ENCODE measurements at regions not wholly inside any gene's neighbourhood (a gene's known extent, or its start where the extent isn't known, plus 50 kb on each side); places are given as distances from the start of the nearest gene placed in this dataset.

- TF ChIP-seq CTCF (IDR thresholded peaks at IDR 0.05 in 2 of 3, conservative IDR thresholded peaks at IDR 0.05 in 1 of 3; ENCODE audit: control insufficient read depth in 2 of 3, extremely low read depth in 1 of 3, insufficient read depth in 1 of 3, low read depth in 3 of 3, low read length in 3 of 3) (no peak), POLR2A (IDR thresholded peaks at IDR 0.05; ENCODE audit: low read depth, low read length) (no peak), EP300 (IDR thresholded peaks at IDR 0.05; ENCODE audit: borderline replicate concordance in 1 of 2, control insufficient read depth in 1 of 2, low read depth in 2 of 2, low read length in 2 of 2) (no peak), SPI1 (IDR thresholded peaks at IDR 0.05; ENCODE audit: borderline replicate concordance, insufficient read depth, low read depth, low read length) (no peak), ATF7 (IDR thresholded peaks at IDR 0.05; ENCODE audit: low read depth) (no peak), EZH2 (IDR thresholded peaks at IDR 0.05; ENCODE audit: borderline replicate concordance, control insufficient read depth, low read depth, low read length) (no peak), ATF3 (IDR thresholded peaks at IDR 0.05; ENCODE audit: borderline replicate concordance, extremely low read depth, low read depth, low read length) (no peak), ESRRA (IDR thresholded peaks at IDR 0.05; ENCODE audit: low read length) (no peak), PAX8 (IDR thresholded peaks at IDR 0.05) (no peak), POLR2AphosphoS5 (IDR thresholded peaks at IDR 0.05; ENCODE audit: low read length) (no peak), CBX3 (IDR thresholded peaks at IDR 0.05; ENCODE audit: borderline replicate concordance, low read depth) (no peak), NKRF (conservative IDR thresholded peaks at IDR 0.05) (no peak)
Measured at GRCh38 chr12:127351481-127352010, 915.4 kb upstream of the TMEM132C start.
